ENCODE measurements at regions not wholly inside any gene's neighbourhood (a gene's known extent, or its start where the extent isn't known, plus 50 kb on each side); places are given as distances from the start of the nearest gene placed in this dataset.

GRCh38 chr12:107992870-107993451 lies 136.1 kb upstream of the WSCD2 start:
- no peaks in the 10 kb centered on the region for H3K27me3 ChIP-seq (ENCODE audit: control insufficient read depth, insufficient read depth, low read length)
- WGBS, 2 experiments (ENCODE audit: extremely low coverage in 2 of 2, insufficient read length in 1 of 2) = no CpG with 5 or more reads among the region's 4 CpGs
- H3K14ac ChIP-seq (replicated peaks; ENCODE audit: low read depth, low read length) = no peak overlapping the region
- dilution Hi-C loops (cut with HindIII; ENCODE audit: low sequenced_read_pairs, unreplicated experiment) = no loop called here
- no peak; the same call in 1 of the 2 replicates for ATAC-seq (ENCODE audit: low read depth)
- H3K4me2 ChIP-seq (ENCODE audit: low read depth, low read length) = no peak overlapping the region
- H2BK15ac ChIP-seq (ENCODE audit: low read depth, low read length) = no peak overlapping the region
- no peak overlapping the region for H3K18ac ChIP-seq (ENCODE audit: low read depth, low read length)
- H3K56ac ChIP-seq (ENCODE audit: extremely low read depth, insufficient read depth, low read length) = no peak overlapping the region
- POLR2A ChIA-PET (ENCODE audit: unreplicated experiment) = no interaction called here
- H2BK5ac ChIP-seq (ENCODE audit: low read depth, low read length, poor library complexity, severe bottlenecking) = no peak overlapping the region
- no peak overlapping the region for H4K8ac ChIP-seq (ENCODE audit: low read depth in 2 of 2, low read length in 2 of 2)
- no peak overlapping the region for H3K9ac ChIP-seq (ENCODE audit: low read depth, low read length)
- no peak overlapping the region for H4K5ac ChIP-seq (ENCODE audit: low read depth, low read length)
- no peaks in the 10 kb centered on the region for H3K36me3 ChIP-seq (ENCODE audit: control insufficient read depth, insufficient read depth, low read length)
- TF ChIP-seq CTCF (conservative IDR thresholded peaks at IDR 0.05; ENCODE audit: low read depth, low read length) (peak; percentile 25; the same call in 1 of the 2 replicates), MXI1 (IDR thresholded peaks at IDR 0.05; ENCODE audit: borderline replicate concordance, low read depth, low read length) (no peak)
- H3K23ac ChIP-seq (ENCODE audit: low read depth, low read length) = no peak overlapping the region
- H2BK120ac ChIP-seq (ENCODE audit: low read depth, low read length) = no peak overlapping the region
- peak; percentile 18 for DNase-seq
- no peaks in the 10 kb centered on the region for H3K4me1 ChIP-seq (ENCODE audit: control insufficient read depth, insufficient read depth, low read length)
- H3K9me3 ChIP-seq (ENCODE audit: control insufficient read depth, insufficient read depth, low read length) = no peaks in the 10 kb centered on the region
- H2AK9ac ChIP-seq (replicated peaks; ENCODE audit: low read depth, low read length, poor library complexity) = no peak overlapping the region
- in situ Hi-C loops (cut with MboI; ENCODE audit: low sequenced_read_pairs) = no loop called here
- no TSS peak for BruUV-seq (replicated peaks)
- H3K4me3 ChIP-seq (ENCODE audit: insufficient read depth, low read depth, low read length) = no peak overlapping the region
- no peak overlapping the region for H2AK5ac ChIP-seq (ENCODE audit: low read depth, low read length)
- H4K91ac ChIP-seq (ENCODE audit: insufficient read depth, low read depth, low read length) = no peak overlapping the region
- H3K4ac ChIP-seq (ENCODE audit: low read depth, low read length) = no peak overlapping the region
- intact Hi-C loops (cut with micrococcal nuclease) = loop anchor here (5.0 kb wide), 1 partner anchor 519 kb away; no protein-coding TSS in a partner anchor
- no peaks in the 10 kb centered on the region for H4K20me1 ChIP-seq (ENCODE audit: insufficient read depth, low read length)
- no peaks in the 10 kb centered on the region for H3K79me1 ChIP-seq (ENCODE audit: low read depth in 1 of 2, low read length in 2 of 2)
- no peaks in the 10 kb centered on the region for H3K9me1 ChIP-seq (ENCODE audit: insufficient read depth, low read length)
- H2BK20ac ChIP-seq (ENCODE audit: low read depth, low read length) = no peak overlapping the region
- H2AFZ ChIP-seq (replicated peaks; ENCODE audit: low read length, poor library complexity) = no peak overlapping the region
- H3K27ac ChIP-seq (ENCODE audit: insufficient read depth, low read length) = no peak overlapping the region
- CTCF ChIA-PET = interaction anchor here (1.3 to 1.4 kb wide), 2 partner anchors 12 to 14 kb away, joined by 3 to 5 read pairs; no protein-coding TSS in a partner anchor

Data from IMR-90 (cell line).